Epithelial cell of prostate (primary cell): ENCODE measurements at regions not wholly inside any gene's neighbourhood (a gene's known extent, or its start where the extent isn't known, plus 50 kb on each side); places are given as distances from the start of the nearest gene placed in this dataset.
"Not testable (repeated sequence)": the region's sequence is repeated elsewhere in the genome, so short reads cannot be mapped to it uniquely, and the experiment has no call there.

Experiments
- DNase-seq: peaks from one replicate; pipeline ENCODE4 v3.0.0-alpha.2; 2011; ENCODE audit warnings: low read depth, low spot score
- H3K27ac ChIP-seq: fragments of 450-650 bp; 2 replicates; pipeline ENCODE4 v1.5.1; 2017; ENCODE audit warnings: mild to moderate bottlenecking

- DNase-seq, result not testable (repeated sequence)
These were observed 115.2 kb downstream of the PCDH10 start for GRCh38 chr4:133264251-133264650.

GRCh38 chr4:133263104-133263503, 114.0 kb downstream of the PCDH10 start:
- no peak overlapping the region for H3K27ac ChIP-seq
- no peak for DNase-seq

More at GRCh38 chr4:133264251-133264650, 115.2 kb downstream of the PCDH10 start:
- H3K27ac ChIP-seq, result not testable (repeated sequence)

- H3K27ac ChIP-seq, result no peak overlapping the region
- no peak for DNase-seq
These were observed 98.8 kb downstream of the PCDH10 start for GRCh38 chr4:133247861-133248260.

GRCh38 chr4:133245226-133245625, 96.1 kb downstream of the PCDH10 start:
- H3K27ac ChIP-seq, result no peak overlapping the region
- no peak for DNase-seq
